ENCODE measurements at regions not wholly inside any gene's neighbourhood (a gene's known extent, or its start where the extent isn't known, plus 50 kb on each side); places are given as distances from the start of the nearest gene placed in this dataset.

GRCh38 chr12:3938042-3938544 lies 64.9 kb upstream of the PARP11 start:
- no peak for ATAC-seq (ENCODE audit: poor library complexity)
- POLR2A ChIA-PET: interaction anchor here (1.3 to 1.7 kb wide), 5 partner anchors 9 to 41 kb away, joined by 4 to 7 read pairs (median 6); no protein-coding TSS in a partner anchor

DNA sequence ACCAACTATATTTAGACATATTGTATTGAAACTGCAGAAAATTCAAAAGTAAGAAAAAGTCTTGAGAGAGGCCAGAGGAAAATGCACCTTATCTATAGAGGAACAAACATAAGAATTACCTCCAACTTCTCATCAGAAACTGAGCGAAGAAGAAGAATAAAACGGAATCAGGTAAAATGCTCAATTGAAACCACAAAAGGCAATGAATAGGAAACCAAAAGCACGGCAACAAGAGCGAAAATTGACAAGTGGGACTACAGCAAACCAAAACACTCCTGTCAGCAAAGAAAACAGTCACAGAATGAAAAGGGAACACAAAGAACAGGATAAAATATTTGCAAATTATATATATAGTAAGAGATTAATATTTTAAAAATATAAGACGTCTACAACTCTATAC lies 61.9 kb upstream of the PARP11 start:
- Histone ChIP-seq H3K27ac (ENCODE audit: low read depth in 1 of 2, low read length in 2 of 2) (peak overlapping the region in 1 of 2 donors; percentile 42), H3K4me1 (ENCODE audit: insufficient read depth, low read length) (peaks cover 47% of the 10 kb centered on the region), H3K27me3 (ENCODE audit: control insufficient read depth in 1 of 2, insufficient read depth in 2 of 2, low read length in 2 of 2) (no peaks in the 10 kb centered on the region), H3K4me3 (ENCODE audit: low read length) (peak overlapping the region; percentile 32), H3K36me3 (ENCODE audit: insufficient read depth, low read length) (no peaks in the 10 kb centered on the region), H3K9me3 (ENCODE audit: control insufficient read depth in 1 of 2, insufficient read depth in 1 of 2, low read length in 2 of 2) (peaks cover 0 to 8% of the 10 kb centered on the region in 2 experiments)
- no peaks in the 10 kb centered on the region for H3K36me3 Mint-ChIP-seq (ENCODE audit: low read depth)
- DNase-seq: peak in 4 of 14 experiments; percentile 34 to 69 (median 62)
- intact Hi-C loops (cut with DNase I, micrococcal nuclease): loop anchor here in 1 of 2 experiments (1.0 kb wide), 1 partner anchor 27 kb away; no protein-coding TSS in a partner anchor
- ATAC-seq (ENCODE audit: poor library complexity): peak; percentile 37
- peak overlapping the region; percentile 25 for H3K4me3 Mint-ChIP-seq
- H3K27ac Mint-ChIP-seq: peak overlapping the region; percentile 75
- no peaks in the 10 kb centered on the region for H3K9me3 Mint-ChIP-seq
- POLR2A ChIA-PET: interaction anchor here (0.7 to 3.3 kb wide), 10 partner anchors 11 to 70 kb away, joined by 3 to 31 read pairs (median 6); no protein-coding TSS in a partner anchor
- H3K4me1 Mint-ChIP-seq (ENCODE audit: low read depth): peaks cover 69% of the 10 kb centered on the region
- H3K27me3 Mint-ChIP-seq: no peaks in the 10 kb centered on the region
- no peak for TF ChIP-seq CTCF (IDR thresholded peaks at IDR 0.05)
- CTCF ChIA-PET: interaction anchor here (1.8 to 2.4 kb wide), 2 partner anchors 28 to 50 kb away, joined by 6 to 10 read pairs; no protein-coding TSS in a partner anchor

More at GRCh38 chr12:3938042-3938544, 64.9 kb upstream of the PARP11 start:
- Mint-ChIP-seq H3K36me3 (ENCODE audit: low read depth) (no peaks in the 10 kb centered on the region), H3K4me1 (ENCODE audit: low read depth) (peaks cover 42% of the 10 kb centered on the region), H3K27ac (no peak overlapping the region), H3K4me3 (no peak overlapping the region), H3K27me3 (no peaks in the 10 kb centered on the region), H3K9me3 (no peaks in the 10 kb centered on the region)
- CTCF ChIA-PET: interaction anchor here (1.0 to 1.5 kb wide), 2 partner anchors 24 to 53 kb away, joined by 3 read pairs; no protein-coding TSS in a partner anchor
- H3K4me1 ChIP-seq (ENCODE audit: insufficient read depth, low read length): peaks cover 17% of the 10 kb centered on the region
- H3K27ac ChIP-seq (ENCODE audit: low read depth in 1 of 2, low read length in 2 of 2): no peak overlapping the region
- TF ChIP-seq CTCF (IDR thresholded peaks at IDR 0.05): no peak
- no peak for DNase-seq
- H3K27me3 ChIP-seq (ENCODE audit: control insufficient read depth in 1 of 2, insufficient read depth in 2 of 2, low read length in 2 of 2): no peaks in the 10 kb centered on the region
- H3K4me3 ChIP-seq (ENCODE audit: low read length): no peak overlapping the region
- H3K9me3 ChIP-seq (ENCODE audit: control insufficient read depth in 1 of 2, insufficient read depth in 1 of 2, low read length in 2 of 2): peaks cover 0 to 8% of the 10 kb centered on the region in 2 experiments
- H3K36me3 ChIP-seq (ENCODE audit: insufficient read depth, low read length): no peaks in the 10 kb centered on the region
- intact Hi-C loops (cut with DNase I, micrococcal nuclease): no loop called here

DNA sequence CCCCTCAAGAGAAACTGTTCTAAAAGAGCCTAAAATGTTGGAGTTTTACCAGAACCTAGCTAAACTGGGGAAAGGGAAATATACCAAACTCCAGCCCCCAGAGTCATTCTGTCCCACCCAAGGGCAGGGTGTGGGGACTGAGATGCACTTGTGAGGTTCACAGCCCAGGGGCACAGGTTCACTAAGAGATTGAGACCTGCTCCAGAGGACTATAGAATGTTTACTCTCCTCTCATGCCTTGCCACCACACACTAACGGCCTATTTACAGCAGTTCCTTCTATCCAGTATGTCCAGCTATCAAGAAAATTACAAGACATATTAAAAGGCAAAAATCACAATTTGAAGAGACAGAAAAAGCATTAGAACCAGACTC lies 60.6 kb upstream of the PARP11 start:
- Mint-ChIP-seq H3K4me3 (peak overlapping the region; percentile 64), H3K27ac (peak overlapping the region; percentile 75), H3K9me3 (no peaks in the 10 kb centered on the region), H3K36me3 (ENCODE audit: low read depth) (no peaks in the 10 kb centered on the region), H3K4me1 (ENCODE audit: low read depth) (peaks cover 74% of the 10 kb centered on the region), H3K27me3 (no peaks in the 10 kb centered on the region)
- intact Hi-C loops (cut with DNase I, micrococcal nuclease): loop anchor here in 1 of 2 experiments (2.0 to 5.0 kb wide), 2 partner anchors 13 to 37 kb away; no protein-coding TSS in a partner anchor
- H3K9me3 ChIP-seq (ENCODE audit: control insufficient read depth in 1 of 2, insufficient read depth in 1 of 2, low read length in 2 of 2): peaks cover 0 to 8% of the 10 kb centered on the region in 2 experiments
- peak overlapping the region; percentile 27 for H3K4me3 ChIP-seq (ENCODE audit: low read length)
- DNase-seq (no peak), ATAC-seq (ENCODE audit: poor library complexity) (no peak)
- no peaks in the 10 kb centered on the region for H3K36me3 ChIP-seq (ENCODE audit: insufficient read depth, low read length)
- POLR2A ChIA-PET: interaction anchor here (0.7 to 3.3 kb wide), 13 partner anchors 9 to 65 kb away, joined by 3 to 31 read pairs (median 5); partner anchors contain the start of gene PARP11
- H3K4me1 ChIP-seq (ENCODE audit: insufficient read depth, low read length): peaks cover 52% of the 10 kb centered on the region
- no peak overlapping the region for H3K27ac ChIP-seq (ENCODE audit: low read depth in 1 of 2, low read length in 2 of 2)
- no peak for TF ChIP-seq CTCF (IDR thresholded peaks at IDR 0.05)
- H3K27me3 ChIP-seq (ENCODE audit: control insufficient read depth in 1 of 2, insufficient read depth in 2 of 2, low read length in 2 of 2): no peaks in the 10 kb centered on the region
- CTCF ChIA-PET: interaction anchor here (1.0 to 2.4 kb wide), 3 partner anchors 13 to 48 kb away, joined by 4 to 10 read pairs (median 6); no protein-coding TSS in a partner anchor
